Large intestine (tissue), 3 donors: ENCODE measurements at regions not wholly inside any gene's neighbourhood (a gene's known extent, or its start where the extent isn't known, plus 50 kb on each side); places are given as distances from the start of the nearest gene placed in this dataset.
"Not testable (repeated sequence)": the region's sequence is repeated elsewhere in the genome, so short reads cannot be mapped to it uniquely, and the experiment has no call there.

ENCODE experiments used
- DNase-seq, 2 donors: peaks; one replicate each; pipeline versions ENCODE4 v3.0.0 to v3.0.0-alpha.2; 2013
- H3K27ac ChIP-seq: one replicate; pipeline ENCODE4 v1.5.1; 2013; ENCODE audit warnings: low read length
- H3K27me3 ChIP-seq: 2 replicates; pipeline ENCODE4 v1.6.1; 2013; ENCODE audit warnings: low read length; ENCODE audit not compliant: control insufficient read depth, insufficient read depth
- H3K36me3 ChIP-seq: 2 replicates; pipeline ENCODE4 v1.6.1; 2013; ENCODE audit warnings: low read length; ENCODE audit not compliant: control insufficient read depth, insufficient read depth
- H3K4me1 ChIP-seq: one replicate; pipeline ENCODE4 v1.6.1; 2013; ENCODE audit warnings: low read length; ENCODE audit not compliant: control insufficient read depth, insufficient read depth
- H3K4me3 ChIP-seq: one replicate; pipeline ENCODE4 v1.5.1; 2013; ENCODE audit warnings: low read length
- H3K9me3 ChIP-seq: one replicate; pipeline ENCODE4 v1.6.1; 2013; ENCODE audit warnings: mild to moderate bottlenecking, low read depth, low read length, moderate library complexity; ENCODE audit not compliant: control insufficient read depth
- WGBS: methylation state at CpG from one replicate; pipeline ENCODE4 v1.1.5; 2013; ENCODE audit warnings: low lambda C conversion rate; ENCODE audit not compliant: insufficient coverage; 5-methylcytosine and 5-hydroxymethylcytosine counted together

DNA sequence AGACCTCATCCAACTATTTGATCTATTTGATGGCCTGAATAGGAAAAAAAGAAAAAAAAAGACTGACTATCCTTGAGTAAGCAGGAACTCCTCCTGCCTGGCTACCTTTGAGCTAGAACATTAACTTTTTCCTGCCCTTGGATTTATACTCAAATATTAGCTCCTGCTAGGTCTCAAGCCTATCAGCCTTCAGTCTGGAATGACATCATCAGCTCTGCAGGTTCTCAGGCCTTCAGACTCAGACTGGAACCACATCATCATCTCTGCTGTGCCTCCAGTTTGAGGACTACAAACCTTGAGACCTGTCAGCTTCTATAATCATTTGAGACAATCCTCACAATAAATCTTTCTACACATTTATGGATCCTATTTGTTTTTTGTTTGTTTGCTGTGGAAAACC is 754.0 kb upstream of the SLIT2 start:
- DNase-seq, result no peak
- no peak overlapping the region for H3K27ac ChIP-seq
- H3K4me3 ChIP-seq, result no peak overlapping the region
- no peaks in the 10 kb centered on the region for H3K9me3 ChIP-seq
- no peaks in the 10 kb centered on the region for H3K4me1 ChIP-seq
- H3K36me3 ChIP-seq, result no peaks in the 10 kb centered on the region
- no peaks in the 10 kb centered on the region for H3K27me3 ChIP-seq

DNA sequence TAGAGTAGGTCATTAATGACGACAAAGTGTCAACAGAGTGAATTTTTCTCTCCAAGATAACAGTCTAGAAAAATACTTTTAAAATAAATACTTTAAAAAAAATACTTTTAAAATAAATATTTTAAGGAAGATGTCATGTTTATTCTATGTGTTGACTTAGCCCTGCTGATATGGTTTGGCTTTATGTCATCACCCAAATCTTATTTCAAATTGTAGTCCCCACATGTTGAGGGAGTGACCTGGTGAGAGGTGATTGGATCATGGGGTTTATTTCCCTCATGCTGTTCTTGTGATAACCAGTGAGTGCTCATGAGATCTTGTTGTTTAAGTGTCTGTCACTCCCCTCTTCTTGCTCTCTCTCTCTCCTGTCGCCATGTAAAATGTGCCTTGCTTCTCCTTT is 754.9 kb upstream of the SLIT2 start:
- WGBS, result 65% methylated on average over 2 of the region's 2 CpGs

DNA sequence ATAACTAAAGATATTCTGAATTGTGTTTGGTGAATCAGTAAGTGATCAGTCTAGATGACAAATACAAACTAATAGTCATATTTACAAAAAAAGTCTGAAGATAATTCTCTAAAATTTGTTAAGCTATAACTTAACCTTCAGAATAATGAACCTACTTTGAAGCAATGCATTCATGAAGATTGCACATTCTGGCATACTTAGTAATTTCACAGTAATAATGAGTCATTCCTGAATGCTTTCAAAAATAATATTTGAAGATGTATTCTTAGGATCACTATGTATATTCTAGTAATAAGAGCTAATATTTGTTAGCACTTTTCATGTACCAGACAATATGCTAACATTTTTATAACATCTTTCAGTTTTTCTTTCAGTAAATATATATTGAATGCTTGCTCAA is 756.7 kb upstream of the SLIT2 start:
- Histone ChIP-seq H3K4me1 (no peaks in the 10 kb centered on the region), H3K4me3 (no peak overlapping the region), H3K27ac (no peak overlapping the region), H3K36me3 (no peaks in the 10 kb centered on the region), H3K9me3 (no peaks in the 10 kb centered on the region), H3K27me3 (no peaks in the 10 kb centered on the region)
- no peak for DNase-seq

More for the DNA sequence above, 754.9 kb upstream of the SLIT2 start:
- Histone ChIP-seq H3K36me3 (no peaks in the 10 kb centered on the region), H3K9me3 (no peaks in the 10 kb centered on the region), H3K27ac (no peak overlapping the region), H3K27me3 (no peaks in the 10 kb centered on the region), H3K4me1 (no peaks in the 10 kb centered on the region), H3K4me3 (no peak overlapping the region)
- DNase-seq, result no peak

DNA sequence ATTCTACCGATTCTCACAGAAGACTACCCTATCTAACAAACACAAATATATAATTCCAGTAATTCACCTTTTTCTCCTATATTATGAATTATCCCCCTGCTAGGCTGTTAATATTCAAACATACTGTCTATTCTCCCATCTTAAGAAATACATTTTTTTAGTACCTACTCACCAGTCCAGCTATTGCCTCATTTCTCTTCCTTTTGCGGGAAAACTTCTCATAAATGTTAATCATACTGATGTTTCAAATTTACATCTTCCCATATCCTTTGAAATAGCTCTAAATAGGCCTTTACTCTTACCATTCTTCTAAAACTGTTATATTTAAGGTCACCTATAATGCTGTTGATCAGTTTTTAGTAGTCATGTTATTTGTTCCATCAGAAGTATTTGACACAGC is 759.1 kb upstream of the SLIT2 start:
- H3K27me3 ChIP-seq, result no peaks in the 10 kb centered on the region
- 100% methylated on average over 2 of the region's 2 CpGs for WGBS
- no peak for DNase-seq
- no peaks in the 10 kb centered on the region for H3K9me3 ChIP-seq
- no peak overlapping the region for H3K4me3 ChIP-seq
- no peak overlapping the region for H3K27ac ChIP-seq
- no peaks in the 10 kb centered on the region for H3K36me3 ChIP-seq
- no peaks in the 10 kb centered on the region for H3K4me1 ChIP-seq

DNA sequence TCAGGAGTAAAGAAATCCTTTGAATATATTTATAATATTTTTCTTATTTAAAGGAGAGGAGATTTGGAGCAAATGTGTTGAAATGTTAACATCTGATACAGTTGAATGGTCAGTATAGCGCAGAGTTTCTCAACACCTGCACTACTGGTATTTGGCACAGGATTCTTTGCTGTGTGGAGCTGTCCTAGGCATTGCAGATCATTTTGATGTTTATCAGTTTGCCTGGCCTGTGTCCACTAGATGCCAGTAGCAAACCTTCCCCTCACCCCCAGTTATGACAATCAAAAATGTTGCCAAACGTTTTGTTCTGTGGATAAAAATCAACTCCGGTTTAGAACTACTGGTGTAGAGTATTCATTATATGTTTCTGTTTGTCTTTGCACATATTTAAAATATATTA is 765.3 kb upstream of the SLIT2 start:
- no peak overlapping the region for H3K27ac ChIP-seq
- no peak overlapping the region for H3K4me3 ChIP-seq
- no peaks in the 10 kb centered on the region for H3K27me3 ChIP-seq
- no peaks in the 10 kb centered on the region for H3K9me3 ChIP-seq
- DNase-seq, result no peak
- no peaks in the 10 kb centered on the region for H3K36me3 ChIP-seq
- no CpG with 5 or more reads among the region's 3 CpGs for WGBS
- H3K4me1 ChIP-seq, result no peaks in the 10 kb centered on the region

DNA sequence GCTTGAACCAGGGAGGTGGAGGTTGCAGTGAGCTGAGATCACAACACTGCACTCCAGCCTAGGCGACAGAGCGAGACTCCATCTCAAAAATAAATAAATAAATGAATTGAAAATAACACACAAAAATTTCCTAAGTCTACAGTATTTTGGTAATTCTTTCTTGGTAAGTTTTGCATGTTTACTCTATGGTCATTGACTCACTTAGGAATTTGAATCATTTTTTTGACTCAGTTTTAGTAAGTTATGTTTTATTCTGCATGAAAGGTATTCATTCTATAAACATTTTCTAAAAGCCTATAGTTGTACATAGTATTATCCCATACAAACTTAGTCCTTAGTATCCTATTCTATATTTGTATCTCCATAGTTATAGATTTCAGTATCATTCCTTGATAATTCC is 772.9 kb upstream of the SLIT2 start:
- no peak for DNase-seq
- Histone ChIP-seq H3K4me1 (no peaks in the 10 kb centered on the region), H3K36me3 (no peaks in the 10 kb centered on the region), H3K9me3 (no peaks in the 10 kb centered on the region), H3K27me3 (no peaks in the 10 kb centered on the region), H3K4me3 (no peak overlapping the region), H3K27ac (no peak overlapping the region)
- 100% methylated on average over 1 of the region's 2 CpGs for WGBS

DNA sequence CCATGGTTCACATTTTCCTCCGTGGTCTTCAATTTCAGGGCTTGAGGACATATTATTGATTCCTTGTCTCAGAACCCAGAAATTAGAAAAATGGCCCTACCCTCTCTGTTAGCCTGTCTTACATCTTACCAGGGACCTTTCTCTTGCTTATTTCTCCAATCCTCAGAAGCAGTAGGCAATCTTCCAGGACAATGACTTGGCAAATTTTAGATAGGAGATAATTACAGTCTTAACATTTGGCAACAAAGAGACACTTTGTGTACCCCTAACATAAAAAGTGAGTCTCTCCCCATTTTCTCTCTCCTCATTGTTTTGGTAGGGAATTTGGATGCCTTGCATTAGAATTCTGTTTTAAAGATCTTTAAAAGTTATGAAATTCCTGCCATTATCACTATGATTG is 778.1 kb upstream of the SLIT2 start:
- H3K4me3 ChIP-seq, result no peak overlapping the region
- H3K9me3 ChIP-seq, result no peaks in the 10 kb centered on the region
- H3K36me3 ChIP-seq, result no peaks in the 10 kb centered on the region
- no peak for DNase-seq
- no peak overlapping the region for H3K27ac ChIP-seq
- WGBS, result 80% methylated on average over 1 of the region's 1 CpG
- no peaks in the 10 kb centered on the region for H3K4me1 ChIP-seq
- H3K27me3 ChIP-seq, result no peaks in the 10 kb centered on the region

DNA sequence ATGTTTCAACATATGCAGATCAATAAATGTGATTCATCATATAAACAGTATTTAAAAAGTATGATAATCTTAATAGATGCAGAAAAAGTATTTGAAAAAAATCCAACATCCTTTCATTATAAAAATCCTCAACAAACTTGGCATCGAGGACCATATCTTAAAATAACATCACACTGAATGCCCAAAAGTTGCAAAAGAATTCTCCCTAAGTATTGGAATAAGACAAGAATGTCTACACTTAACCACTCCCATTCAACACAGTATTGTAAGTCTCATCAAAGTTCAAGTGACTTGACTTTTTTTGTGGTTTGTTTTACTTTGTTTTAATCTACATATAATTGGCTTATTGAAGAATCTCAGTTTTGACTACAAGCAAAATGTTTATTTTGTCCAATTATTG is 779.0 kb upstream of the SLIT2 start:
- no peak overlapping the region for H3K27ac ChIP-seq
- no peak overlapping the region for H3K4me3 ChIP-seq
- no peak for DNase-seq
- no peaks in the 10 kb centered on the region for H3K27me3 ChIP-seq
- H3K36me3 ChIP-seq, result no peaks in the 10 kb centered on the region
- no CpG with 5 or more reads among the region's 1 CpG for WGBS
- H3K4me1 ChIP-seq, result no peaks in the 10 kb centered on the region
- H3K9me3 ChIP-seq, result no peaks in the 10 kb centered on the region

DNA sequence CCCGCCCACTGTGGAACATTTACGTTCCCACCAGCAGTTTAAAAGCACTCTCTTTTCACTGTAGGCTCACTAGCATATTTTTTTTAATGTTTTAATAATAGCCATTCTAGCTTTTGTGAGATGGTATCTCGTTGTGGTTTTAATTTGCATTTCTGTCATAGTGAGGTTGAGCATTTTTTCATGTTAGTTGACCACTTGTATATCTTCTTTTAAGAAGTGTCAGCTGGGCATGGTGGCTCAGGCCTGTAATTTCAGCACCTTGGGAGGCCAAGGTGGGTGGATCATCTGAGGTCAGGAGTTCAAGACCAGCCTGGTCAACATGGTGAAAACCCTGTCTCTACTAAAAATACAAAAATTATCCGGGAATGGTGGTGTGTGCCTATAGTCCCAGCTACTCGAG is 781.7 kb upstream of the SLIT2 start:
- not testable (repeated sequence) for H3K4me1 ChIP-seq, H3K9me3 ChIP-seq, H3K4me3 ChIP-seq, H3K27ac ChIP-seq, H3K36me3 ChIP-seq, H3K27me3 ChIP-seq, DNase-seq
- WGBS, result no CpG with 5 or more reads among the region's 5 CpGs

DNA sequence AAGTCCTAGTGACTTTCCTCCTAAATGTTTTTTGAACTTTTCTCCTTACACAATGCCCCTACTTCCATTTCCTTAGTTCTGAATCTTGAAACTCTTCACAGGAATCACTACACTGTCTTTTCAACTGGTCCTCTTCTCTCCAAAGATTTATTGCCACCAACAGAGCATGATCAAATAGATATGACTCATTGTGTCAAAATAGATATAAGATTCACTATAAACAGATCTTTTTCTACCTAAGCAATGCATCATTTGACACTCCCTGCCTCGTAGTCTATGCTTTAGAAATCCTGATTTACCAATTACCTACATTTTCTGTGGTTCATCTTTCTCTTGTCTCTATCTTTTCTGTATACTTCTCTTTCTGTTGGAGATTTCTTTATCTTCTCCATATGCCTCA is 789.6 kb upstream of the SLIT2 start:
- Histone ChIP-seq H3K27me3 (no peaks in the 10 kb centered on the region), H3K4me3 (no peak overlapping the region), H3K27ac (no peak overlapping the region), H3K9me3 (no peaks in the 10 kb centered on the region), H3K4me1 (no peaks in the 10 kb centered on the region), H3K36me3 (no peaks in the 10 kb centered on the region)
- DNase-seq, result no peak
- WGBS, result 86% methylated on average over 1 of the region's 1 CpG

DNA sequence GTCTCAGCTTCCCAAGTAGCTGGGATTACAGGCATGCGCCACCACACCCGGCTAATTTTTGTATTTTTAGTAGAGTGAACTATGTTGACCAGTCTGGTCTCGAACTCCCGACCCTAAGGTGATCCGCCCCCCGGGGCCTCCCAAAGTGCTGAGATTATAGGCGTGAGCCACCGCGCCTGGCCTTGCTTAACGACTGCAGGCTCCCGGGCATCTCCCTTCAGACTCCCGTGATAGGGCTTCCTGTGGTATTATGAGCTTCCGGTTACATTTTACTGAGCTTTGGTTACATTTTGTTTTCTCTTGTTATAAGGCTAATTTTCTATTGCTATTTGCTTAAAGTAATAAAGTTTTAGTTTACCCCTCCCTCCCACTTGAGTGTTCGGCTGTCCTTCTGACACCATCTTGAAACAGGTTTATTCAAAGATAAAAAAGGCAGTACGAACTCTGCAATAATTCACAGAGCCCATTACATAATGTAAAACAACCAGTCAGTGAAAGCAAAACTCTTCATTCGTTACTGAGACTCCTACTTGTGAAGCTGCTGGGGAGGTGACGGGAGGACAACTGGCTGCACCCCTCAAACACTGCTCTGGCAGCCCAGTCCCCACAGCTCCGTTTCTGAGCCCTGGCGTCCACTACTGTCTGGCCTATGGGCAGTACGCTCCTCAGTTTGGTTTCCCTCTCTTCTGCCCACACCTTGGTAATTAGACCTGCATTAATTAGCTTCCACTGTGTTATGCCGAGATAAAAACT is 795.7 kb upstream of the SLIT2 start:
- Histone ChIP-seq H3K36me3 (no peaks in the 10 kb centered on the region), H3K27me3 (no peaks in the 10 kb centered on the region), H3K27ac (no peak overlapping the region), H3K4me3 (no peak overlapping the region), H3K4me1 (no peaks in the 10 kb centered on the region), H3K9me3 (no peaks in the 10 kb centered on the region)
- 100% methylated on average over 1 of the region's 21 CpGs for WGBS
- DNase-seq, result no peak
